GM12891 (cell line): ENCODE measurements at regions not wholly inside any gene's neighbourhood (a gene's known extent, or its start where the extent isn't known, plus 50 kb on each side); places are given as distances from the start of the nearest gene placed in this dataset.

Source experiments
- PAX5 ChIP-seq: IDR thresholded peaks from 2 replicates; pipeline ENCODE4 v1.6.1; 2011; ENCODE audit warnings: low read length, moderate library complexity, mild to moderate bottlenecking; ENCODE audit not compliant: insufficient read depth, severe bottlenecking
- POLR2A ChIP-seq: IDR thresholded peaks from 2 replicates; pipeline ENCODE4 v1.6.1; 2011; ENCODE audit warnings: low read depth, low read length, control low read depth
- POLR2AphosphoS5 ChIP-seq: IDR thresholded peaks from 2 replicates; pipeline ENCODE4 v1.6.1; 2011; ENCODE audit warnings: low read depth, low read length, control low read depth
- TAF1 ChIP-seq: IDR thresholded peaks from 2 replicates; pipeline ENCODE4 v1.6.1; 2011; ENCODE audit warnings: low read depth, low read length, control low read depth

- TF ChIP-seq POLR2A (no peak), POLR2AphosphoS5 (no peak), PAX5 (no peak), TAF1 (no peak)
These were observed 718.4 kb downstream of the GBE1 start for GRCh38 chr3:81043009-81043408.
